NCI-H2107 (cell line): ENCODE measurements at regions not wholly inside any gene's neighbourhood (a gene's known extent, or its start where the extent isn't known, plus 50 kb on each side); places are given as distances from the start of the nearest gene placed in this dataset.
"Not testable (repeated sequence)": the region's sequence is repeated elsewhere in the genome, so short reads cannot be mapped to it uniquely, and the experiment has no call there.

Source experiments
- DNase-seq: peaks from one replicate; lab custom pipeline; 2025; lab: John Stamatoyannopoulos, UW

DNA sequence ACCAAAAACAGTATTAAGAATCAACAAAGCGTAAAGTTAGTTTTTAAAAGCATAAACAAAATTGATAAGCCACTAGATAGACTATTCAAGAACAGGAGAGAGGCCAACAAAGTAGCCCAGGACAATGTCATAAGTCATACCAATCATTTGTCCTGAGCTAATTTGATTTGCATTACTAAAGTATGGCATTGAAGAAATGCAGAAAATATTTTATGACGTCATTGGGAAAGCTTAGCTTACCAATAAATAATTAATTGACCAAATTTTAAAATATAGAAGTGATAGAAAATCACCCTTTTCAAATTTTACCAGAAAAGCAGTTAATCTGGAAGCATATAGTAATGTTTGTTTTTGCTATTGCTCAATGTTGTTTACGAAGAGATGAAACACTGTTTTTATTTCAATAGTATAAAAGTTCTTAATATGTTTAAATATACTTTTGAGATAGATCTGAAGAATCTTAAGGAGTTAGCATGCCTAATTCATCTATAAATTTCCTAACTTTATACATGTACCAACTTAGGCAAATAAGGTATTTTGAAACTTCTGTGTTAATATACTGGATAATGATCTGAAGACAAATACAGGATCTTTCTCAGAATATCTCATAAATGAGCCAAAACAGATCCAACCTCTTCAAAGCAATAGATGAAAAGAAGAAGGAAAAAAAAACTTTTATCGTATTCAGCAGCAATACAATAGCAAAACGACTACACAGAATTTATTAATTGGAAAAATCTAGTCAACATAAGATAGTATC lies 1118.5 kb downstream of the SLC16A7 start:
- no peak for DNase-seq

DNA sequence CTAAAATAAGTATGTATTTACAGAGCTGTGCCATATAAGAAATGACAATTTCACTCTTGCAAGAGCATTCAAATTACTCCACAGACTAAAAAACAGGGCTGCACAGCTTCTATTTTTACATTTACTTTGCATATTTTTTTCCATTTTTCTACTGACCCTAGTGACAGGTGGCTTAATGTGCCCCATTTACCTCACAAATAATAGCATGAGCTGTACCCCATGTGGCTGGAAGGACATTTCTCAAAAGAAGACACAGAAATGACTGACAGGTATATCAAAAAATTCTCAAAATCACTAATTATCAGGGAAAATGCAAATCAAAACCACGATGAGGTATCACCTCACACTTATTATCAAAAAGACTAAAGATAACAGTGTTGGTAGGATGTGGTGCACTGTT lies 1128.6 kb downstream of the SLC16A7 start:
- no peak for DNase-seq

DNA sequence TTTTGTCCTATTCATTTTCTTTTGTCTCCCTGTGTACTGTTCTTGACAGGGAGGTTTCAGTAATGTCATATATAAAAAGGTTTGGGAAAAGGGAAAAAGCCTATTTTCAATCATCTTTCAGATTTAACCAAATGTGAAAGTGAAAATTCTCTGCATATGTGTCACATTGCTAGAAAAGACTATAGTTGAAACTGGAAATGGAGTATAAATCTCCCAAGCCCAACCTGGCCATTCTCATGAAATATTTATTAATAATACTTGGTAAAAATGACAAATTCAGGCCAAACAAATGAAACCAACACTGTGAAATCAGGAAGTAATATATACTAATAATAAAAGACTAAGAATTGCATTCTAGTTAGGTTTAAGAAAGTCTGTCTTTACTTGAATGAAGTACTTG lies 1129.2 kb downstream of the SLC16A7 start:
- DNase-seq = no peak

DNA sequence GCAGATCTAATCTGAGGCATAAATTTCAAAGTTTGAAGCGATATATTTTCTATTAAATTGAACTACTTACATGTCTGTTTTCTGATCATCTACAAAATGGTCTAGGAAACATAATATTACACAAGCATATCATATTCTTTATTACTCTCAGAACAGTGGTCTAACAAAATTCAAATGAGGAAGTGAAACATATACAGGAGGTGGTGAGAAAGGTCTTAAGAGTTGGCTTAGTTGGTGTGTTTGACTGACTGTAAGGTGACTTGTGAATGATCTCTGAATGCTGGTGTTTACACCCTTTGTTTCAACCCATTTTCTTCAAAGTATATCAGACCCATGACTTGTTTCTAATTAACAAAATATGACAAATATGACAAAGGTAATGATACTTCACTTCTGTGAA lies 1156.8 kb downstream of the SLC16A7 start:
- DNase-seq = no peak

DNA sequence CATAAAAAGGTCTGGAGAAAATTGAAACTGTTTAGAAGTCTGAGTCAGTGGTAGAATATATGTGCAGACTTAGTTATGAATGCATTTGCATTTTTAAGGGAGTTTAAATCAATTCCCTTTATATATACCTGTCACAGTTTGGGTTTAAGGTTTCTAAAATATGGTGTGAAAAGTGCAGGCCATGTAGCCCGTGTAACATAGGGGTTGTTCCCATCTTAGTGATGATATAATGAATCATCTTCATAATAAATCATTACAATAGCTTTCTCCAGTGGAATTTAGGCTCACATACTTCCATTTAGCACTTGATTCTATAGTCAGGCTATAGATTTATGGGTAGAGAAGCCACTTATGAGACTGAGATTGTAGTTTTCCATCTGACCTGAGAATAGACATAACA lies 1162.4 kb downstream of the SLC16A7 start:
- no peak for DNase-seq

DNA sequence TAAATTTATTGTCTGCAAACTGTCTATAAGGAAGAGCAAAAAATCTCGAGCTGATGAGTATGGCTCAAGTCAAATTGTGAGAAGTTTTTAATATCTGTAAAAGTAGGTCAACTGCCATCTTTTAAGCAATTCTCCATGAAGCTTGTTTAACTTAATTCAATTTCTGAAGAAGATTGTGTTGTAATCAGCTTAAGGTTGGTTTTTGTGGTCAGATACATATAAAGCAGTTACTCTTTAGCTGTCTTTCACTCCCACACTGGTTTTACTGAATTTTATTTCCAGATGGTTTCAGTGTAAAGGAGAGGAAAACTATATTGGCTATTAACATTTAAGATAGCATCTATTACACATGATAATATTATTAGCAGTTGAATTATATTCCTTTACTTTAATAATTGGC lies 1165.1 kb downstream of the SLC16A7 start:
- DNase-seq = no peak

DNA sequence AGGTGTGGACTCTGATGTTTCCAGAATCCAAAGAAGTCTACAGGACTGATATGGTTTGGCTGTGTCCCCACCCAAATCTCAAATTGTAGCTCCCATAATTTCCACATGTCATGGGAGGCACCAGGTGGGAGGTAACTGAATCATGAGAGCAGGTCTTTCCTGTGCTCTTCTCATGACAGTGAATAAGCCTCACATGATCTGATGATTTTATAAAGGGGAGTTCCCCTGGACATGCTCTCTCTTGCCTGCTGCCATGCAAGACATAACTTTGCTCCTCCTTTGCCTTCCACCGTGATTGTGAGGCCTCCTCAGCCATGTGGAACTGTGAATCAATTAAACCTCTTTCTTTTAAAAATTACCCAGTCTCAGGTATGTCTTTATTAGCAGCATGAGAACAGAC lies 1205.3 kb downstream of the SLC16A7 start:
- DNase-seq = not testable (repeated sequence)

DNA sequence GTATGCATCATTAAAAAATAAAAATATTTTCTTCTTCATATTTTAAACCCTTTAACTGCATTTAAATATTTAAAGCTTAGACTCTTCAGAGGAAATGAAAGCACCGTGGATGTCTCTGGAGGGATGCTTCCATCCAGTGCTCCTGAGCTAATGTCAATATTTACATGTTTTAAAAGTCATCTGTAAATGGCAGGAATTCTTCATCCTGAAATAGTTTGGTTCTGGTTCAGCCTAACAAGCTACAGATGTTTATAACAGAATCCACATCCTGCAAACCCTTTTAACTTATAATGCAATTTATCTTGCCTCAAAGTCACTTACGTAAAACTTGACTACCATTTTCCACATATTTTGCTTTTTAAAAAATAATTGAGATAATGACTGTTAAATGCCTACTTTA lies 1207.3 kb downstream of the SLC16A7 start:
- DNase-seq = no peak

DNA sequence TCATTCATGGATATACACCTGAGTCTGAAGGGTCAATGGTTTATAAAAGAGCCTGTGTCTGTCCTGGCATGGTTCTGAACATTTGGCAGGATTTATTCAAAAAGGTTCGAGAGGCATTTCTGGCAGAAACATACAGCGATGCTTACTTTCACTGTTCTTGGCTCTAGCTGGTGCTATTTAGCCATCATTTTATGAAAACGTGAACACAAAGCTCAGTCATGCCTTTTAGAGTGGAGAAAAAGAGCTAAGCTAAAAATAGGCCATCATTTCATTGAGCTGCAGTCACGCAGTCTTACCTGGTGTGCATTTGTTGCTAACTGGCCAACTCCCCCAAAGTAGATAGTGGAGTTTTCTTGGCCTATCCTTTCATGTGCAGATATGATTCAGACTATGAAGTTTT lies 1209.5 kb downstream of the SLC16A7 start:
- no peak for DNase-seq

DNA sequence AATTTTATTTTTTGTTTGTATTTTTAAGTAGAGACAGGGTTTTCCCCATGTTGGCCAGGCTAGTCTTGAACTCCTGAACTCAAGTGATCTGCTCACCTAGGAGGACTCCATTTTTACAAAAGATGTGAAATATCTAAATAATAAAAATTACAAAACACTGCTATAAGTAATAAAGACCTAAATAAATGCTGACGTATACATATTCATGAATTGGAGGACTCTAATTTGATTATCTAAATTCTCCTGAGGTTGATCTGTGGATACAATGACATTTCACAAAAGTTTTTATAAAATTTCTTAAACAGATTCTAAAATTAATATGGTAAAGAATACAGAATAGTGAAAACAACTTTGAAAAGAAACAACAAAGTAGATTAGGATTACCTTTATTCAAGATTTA lies 1224.0 kb downstream of the SLC16A7 start:
- DNase-seq = no peak

DNA sequence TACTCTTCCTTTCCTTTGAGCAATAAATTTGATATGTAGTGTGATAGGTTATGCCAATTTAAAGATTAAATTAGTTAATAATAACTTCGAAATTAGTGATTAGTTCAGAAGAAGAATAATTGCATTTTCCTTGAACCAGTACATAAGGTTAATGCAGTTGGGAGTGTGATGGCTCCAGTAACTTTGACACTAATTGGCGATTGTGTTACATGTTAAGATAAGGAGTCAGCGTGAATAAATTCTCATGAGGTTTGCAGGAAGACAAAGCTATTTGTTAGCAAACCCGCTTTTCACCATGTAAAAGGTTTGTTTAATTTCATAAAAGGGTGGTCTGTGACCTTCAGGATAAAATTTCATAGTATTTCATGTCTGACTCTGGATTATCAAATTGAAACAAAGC lies 1226.8 kb downstream of the SLC16A7 start:
- no peak for DNase-seq

DNA sequence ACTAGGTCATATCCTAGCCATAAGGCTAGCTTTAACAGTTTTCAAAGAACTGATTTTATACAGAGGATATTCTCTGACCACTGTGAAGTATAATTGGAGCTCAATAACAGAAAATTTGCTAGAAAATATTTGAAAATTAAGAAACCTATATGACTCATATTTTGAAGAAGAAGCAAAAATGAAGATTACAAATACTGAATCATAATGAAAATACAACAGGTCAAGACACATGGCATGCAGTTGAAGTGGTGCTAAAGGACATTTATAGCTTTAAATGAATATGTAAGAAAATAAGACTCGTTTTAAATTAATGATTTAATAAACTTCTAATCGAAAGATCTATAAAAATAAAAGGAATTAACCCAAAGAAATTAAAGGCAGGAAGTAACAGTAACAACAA lies 1234.6 kb downstream of the SLC16A7 start:
- no peak for DNase-seq

DNA sequence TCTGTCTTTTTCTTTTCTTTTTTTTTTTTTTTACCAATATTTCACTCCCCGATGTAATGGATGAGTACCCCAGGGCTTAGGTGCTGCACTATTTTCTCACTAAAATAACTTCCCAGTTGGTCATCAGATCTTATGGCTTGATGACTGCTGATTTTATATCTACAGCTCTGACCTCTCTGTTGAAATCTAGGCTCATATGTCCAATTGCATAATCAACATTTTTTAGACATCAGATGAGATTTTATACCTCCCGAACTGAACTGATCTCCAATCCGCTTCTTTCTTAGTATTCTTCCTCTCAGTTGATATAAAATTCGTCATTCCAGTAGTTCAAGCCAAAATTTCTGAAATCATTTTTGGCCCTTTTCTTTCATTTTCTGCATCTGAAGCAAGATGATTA lies 1236.5 kb downstream of the SLC16A7 start:
- DNase-seq = no peak

DNA sequence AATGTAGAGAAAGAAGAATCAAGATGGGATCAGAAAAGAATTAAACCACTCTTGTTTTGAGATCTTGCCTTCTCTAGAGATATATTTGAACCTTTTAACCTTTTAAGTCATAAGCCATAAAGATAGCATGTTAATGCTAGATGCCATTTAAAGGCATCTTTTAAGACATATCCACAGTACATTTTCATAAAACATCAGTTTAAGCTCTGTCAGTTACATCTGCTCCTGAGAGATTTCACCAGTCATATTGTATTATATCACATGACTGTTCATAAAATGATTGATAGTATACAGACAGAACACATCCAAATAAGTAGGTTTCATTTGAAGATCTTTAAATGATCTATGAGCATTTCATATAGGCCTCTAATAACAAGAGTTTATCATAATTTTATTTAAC lies 1238.5 kb downstream of the SLC16A7 start:
- DNase-seq = no peak

DNA sequence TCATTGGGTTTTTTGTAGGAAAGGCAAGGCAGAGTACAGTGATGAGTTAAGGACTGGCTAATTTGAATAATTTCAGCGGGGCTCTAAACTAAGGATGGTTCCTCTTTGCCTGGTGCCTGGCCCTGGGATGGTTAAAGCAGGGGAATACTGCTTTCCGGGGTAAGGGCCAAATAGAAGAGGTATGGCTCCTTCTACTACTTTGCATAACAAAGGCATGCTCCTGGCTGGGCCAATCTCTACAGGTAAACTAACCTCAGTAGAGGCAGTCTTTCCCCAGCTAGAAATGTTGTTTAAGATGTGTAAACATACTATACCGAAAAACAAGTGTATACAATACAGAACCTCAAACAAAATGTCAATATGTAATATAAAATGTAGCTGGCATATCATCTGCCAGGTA lies 1239.0 kb downstream of the SLC16A7 start:
- no peak for DNase-seq

DNA sequence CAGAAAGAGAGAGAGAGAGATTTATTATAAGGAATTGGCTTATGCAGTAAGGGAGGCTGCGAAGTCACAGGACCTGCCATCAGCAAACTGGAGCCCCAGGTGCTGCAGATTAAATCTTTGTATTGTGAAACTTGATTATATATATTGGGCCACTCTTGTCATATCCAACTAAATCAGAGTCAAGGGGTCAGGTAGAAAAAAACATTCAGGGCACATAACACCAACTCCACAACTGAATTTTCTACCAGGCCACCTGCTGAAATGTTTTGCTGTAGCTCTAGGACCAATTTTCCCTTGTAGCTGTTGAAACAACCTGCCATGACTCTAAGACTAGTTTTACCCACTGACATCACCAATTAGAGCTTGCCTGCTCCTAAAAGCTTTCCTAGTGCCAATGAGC lies 1240.8 kb downstream of the SLC16A7 start:
- DNase-seq = no peak

DNA sequence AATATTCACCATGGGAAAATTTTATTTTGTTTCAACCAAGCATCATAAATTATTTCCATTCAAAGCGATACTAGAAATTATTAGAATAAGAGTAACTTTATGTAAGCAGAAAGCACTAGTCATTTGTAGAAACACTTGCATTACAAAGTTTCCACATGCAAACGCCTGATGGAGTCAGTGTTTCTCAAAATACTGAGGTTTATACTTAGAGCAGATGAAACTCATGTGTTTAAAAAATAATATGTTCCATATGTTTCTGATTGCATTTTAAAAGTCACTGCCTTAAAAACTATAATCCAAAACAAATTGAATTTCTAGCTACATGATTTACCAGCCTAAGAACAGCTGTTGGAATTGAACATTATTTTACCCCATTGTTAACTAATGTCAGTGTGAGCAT lies 1246.4 kb downstream of the SLC16A7 start:
- DNase-seq = no peak

DNA sequence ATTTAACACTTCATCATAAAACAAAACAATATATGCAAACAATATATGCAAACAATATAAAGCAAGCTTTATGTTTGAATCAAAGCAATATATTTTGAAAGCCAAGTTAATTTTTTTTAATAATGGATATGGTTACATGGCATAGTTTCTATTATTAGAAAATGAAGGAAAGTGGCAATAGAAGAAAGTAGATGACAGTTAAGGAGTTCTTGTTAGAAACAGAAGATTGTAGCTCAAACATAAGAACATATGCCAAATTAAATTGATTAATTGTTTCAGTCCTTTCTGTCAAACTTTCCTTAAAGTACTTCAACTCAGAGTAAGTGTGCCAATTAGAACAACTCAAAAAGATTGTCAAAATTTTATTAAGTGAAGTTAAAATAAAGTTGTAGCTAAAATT lies 1248.3 kb downstream of the SLC16A7 start:
- DNase-seq = no peak

DNA sequence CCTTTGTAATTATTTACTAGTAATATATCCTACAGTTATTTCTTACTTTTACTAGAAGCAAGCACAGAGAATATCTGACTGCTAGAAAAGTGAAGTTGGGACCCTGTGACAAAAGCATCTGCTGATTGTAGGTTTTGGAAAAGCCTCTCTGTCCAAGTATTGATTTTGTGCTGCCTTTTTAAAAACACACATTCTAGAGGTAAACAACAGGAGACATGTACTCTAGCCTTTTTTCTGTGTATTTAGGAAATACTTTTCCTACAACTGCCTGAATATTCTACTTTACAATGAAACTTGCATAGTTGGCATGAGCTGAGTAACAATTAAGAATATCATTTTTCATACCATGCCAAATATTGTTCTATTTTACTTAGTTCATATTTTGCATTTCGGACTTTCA lies 1249.0 kb downstream of the SLC16A7 start:
- DNase-seq = no peak

DNA sequence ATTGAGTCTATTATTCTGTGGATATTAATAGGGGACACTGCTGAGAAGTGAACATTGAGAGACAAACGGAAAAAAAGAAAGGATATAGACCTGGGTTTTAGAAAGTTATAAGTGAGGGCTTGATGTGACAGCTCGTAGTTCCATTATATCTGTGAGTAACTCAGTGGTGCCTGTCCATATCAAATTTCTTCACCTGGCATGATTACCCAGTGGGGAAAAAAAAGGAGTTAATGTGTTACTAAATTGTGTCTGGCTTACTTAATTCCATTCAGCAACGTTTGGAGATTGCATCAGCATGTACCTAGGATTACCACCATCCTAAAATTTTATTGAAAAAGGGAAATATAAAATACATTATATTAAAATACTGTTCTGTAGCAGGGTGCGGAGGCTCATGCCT lies 1249.9 kb downstream of the SLC16A7 start:
- DNase-seq = no peak

DNA sequence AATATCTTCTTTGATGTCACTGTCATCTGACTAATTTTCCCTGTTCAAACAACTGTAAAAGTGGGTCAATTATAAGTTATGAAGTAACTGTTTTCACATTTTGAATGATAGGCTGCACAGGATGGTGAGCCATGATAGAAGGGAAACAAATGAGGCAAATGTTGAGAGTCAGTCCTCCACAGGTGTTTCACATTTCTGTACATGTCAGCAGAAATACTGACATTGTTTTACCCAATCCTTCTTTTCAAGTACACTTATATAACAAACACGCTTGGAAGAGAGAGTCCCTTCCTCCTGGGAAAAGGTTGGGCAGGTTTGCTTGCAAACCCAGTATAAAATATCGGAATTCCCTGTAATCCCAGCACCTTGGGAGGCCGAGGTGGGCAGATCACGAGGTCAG lies 1251.5 kb downstream of the SLC16A7 start:
- DNase-seq = no peak

DNA sequence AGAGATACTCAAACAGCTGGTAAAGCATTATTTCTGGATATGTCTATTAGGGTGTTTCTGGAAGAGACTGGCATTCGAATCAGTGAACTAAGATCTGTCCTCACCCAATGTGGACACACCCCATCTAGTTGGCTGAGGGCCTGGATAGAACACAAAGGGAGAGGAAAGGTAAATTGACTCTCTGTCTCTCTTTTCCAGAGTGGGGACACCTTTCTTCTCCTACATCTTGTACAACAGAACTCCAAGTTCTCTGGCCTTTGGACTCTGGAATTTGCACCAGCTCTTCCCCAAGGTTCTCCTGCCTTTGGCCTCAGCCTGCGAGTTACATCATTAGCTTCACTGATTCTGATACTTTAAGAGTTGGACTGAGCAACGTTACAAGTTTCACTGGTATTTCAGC lies 1253.9 kb downstream of the SLC16A7 start:
- no peak for DNase-seq

DNA sequence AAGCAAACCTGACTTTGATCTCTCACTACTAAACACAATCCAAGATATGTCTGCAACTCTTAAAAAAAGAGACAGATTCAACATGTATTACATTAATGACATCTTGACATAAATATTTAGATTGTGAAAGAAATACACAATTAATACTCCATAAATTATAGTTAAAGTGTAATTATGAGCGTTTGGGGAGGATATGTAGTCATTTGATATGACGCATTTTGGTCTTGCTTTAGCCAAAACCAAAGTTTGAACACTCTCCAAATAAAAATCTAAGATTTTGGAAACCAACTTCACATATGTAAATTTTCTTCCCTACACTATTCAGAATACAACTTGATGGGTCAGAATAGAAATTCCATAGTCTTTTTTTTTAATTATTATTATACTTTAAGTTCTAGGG lies 1257.6 kb downstream of the SLC16A7 start:
- DNase-seq = no peak

DNA sequence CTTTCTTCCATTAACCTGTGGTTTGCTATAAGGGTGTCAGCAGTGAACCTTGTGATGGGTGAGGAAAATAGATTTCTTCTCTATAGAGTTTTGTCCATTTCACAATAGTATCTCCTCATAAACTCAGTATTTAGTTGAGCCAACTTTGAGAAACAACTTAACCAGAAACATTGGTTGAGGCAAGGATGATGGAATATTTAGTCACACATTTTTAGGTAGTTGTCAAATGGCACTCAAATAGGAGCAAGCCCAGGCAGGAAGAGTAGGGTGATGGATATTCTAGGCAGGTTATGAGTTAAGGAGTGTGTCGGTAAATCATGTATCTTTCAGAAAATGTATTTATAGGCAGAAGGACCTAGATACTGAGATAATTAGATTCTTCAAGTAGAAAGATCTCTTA lies 1267.6 kb downstream of the SLC16A7 start:
- DNase-seq = no peak

DNA sequence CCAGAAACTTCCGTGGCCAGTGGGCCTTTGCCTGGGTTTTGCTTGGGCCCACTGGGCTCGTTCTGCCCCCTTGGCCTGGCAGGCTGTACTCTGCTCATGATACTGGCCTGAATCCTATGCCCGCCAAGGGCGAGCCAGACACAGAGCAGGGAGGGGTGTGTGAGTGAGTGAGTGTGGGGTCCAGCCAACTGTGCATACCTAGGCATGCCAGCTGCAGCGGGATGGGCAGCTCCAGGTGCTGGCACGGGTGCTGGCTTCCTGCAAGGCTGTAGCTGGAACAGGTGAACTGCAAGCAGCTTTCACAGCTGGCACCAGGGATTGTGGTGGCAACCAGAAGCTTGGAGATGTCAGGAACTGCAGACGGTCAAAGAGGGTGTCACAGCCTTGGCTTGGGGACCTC lies 1276.4 kb downstream of the SLC16A7 start:
- no peak for DNase-seq
